Loucy (cell line): ENCODE measurements at regions not wholly inside any gene's neighbourhood (a gene's known extent, or its start where the extent isn't known, plus 50 kb on each side); places are given as distances from the start of the nearest gene placed in this dataset.

ENCODE experiments used
- CTCF ChIP-seq: fragments of 200-600 bp; sonication (generic); conservative IDR thresholded peaks from 2 replicates; pipeline ENCODE4 v1.5.1; 2014; ENCODE audit warnings: mild to moderate bottlenecking, antibody characterized with exemption, low read length
- EZH2phosphoT487 ChIP-seq: fragments of 200-600 bp; IDR thresholded peaks from 2 replicates; pipeline ENCODE4 v1.6.1; 2018; ENCODE audit warnings: antibody characterized with exemption, mild to moderate bottlenecking, moderate library complexity, borderline replicate concordance

DNA sequence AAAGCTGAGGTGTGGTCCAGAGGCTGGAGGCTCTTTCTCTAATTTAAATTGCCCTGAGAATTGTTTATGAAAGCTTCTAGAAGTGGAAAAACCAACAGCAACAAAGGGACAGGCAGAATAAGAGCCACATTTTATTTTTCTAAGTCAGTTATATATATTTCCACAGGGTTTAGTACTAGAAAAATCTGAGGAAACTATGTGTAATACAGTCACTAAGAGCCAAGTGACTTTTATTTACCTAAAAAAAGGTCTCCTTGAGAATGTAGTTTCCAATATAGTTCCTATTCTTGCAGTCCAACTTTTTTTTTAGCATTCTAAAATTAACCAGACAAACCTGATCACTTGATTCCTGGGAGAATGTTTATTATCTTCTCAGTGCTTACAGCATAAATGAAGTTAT is 296.6 kb upstream of the MYOCD start:
- no peak for TF ChIP-seq CTCF
- no peak for TF ChIP-seq EZH2phosphoT487
